NCI-H2196 treated with DMSO at 0.1 percent for 48 hours (cell line): ENCODE measurements at regions not wholly inside any gene's neighbourhood (a gene's known extent, or its start where the extent isn't known, plus 50 kb on each side); places are given as distances from the start of the nearest gene placed in this dataset.
"Not testable (repeated sequence)": the region's sequence is repeated elsewhere in the genome, so short reads cannot be mapped to it uniquely, and the experiment has no call there.

Source experiments
- DNase-seq: peaks from one replicate; lab custom pipeline; 2025; ENCODE audit not compliant: unreplicated experiment; lab: John Stamatoyannopoulos, UW

DNA sequence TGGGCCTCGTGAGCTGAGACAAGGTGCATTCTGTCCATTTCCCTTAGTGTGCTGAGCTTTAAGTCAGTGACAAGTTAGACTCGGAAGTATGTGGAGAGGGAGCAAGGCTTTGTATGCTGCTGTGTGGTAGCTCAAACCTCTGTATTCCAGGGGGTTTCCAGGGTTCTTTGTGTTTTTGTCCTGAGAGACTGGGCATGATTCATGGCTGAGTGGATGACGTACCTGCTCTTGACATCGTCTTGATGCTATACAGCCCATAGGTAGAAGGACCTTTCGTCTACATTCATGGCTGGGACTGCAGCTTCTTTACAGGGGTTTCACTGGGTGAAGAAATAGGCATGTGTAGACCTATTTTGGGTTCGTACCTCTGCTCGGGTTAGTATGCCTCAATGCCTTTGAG, 162.7 kb upstream of the WDR1 start:
- no peak for DNase-seq

DNA sequence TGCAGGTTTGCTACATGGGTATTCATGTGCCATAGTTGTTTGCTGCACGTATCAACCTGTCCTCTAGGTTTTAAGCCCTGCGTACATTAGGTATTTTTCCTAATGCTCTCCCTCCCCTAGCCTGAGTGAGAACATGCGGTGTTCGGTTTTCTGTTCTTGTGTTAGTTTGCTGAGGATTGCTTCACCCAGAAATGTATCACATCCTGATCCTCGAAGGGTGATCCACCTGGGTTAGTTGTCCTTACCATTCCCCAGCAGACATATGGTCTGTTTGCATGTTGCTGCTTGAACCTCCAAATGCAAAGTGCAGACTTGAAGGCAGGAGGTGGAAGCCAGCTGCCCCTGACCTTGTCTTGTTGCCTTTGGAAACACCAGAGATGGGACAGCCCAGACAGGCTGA, 161.5 kb upstream of the WDR1 start:
- DNase-seq, result no peak

DNA sequence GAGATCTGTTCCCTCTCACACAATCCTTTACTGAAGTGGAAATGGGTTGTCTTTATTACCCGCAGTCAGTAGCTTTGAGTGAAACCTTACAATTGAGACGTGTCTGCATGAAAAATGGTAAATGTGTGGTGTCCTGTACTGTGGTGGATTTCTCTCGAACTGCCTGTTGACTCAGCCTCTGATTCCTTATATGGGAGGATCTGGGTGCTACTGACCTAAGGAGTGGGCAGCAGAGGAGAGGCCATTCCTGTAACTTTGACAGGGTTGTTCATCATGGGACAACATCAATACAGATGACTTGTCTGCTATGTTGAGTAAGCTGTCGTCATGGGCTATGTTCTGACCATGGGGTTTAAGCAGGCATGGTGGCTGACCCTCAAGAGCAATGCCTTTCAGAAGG, 159.6 kb upstream of the WDR1 start:
- no peak for DNase-seq

DNA sequence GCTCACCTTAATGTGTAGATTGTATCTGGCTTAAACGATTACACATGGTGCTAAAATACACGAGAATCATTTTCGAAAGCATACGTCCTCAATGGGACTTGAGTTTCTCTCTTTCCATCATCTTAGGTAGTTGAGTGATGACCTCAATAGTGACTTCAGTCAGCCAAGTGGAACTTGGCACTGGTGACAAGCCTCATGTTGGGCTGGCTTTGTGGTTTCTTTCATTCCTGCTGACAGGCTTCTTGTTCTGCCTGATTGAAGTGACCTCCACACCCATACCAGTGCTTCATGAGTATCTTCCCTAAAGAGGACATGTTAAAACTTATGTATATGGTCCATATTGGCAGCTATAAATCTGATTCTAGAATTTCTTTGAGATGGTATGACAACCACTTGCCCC, 159.1 kb upstream of the WDR1 start:
- DNase-seq, result no peak

DNA sequence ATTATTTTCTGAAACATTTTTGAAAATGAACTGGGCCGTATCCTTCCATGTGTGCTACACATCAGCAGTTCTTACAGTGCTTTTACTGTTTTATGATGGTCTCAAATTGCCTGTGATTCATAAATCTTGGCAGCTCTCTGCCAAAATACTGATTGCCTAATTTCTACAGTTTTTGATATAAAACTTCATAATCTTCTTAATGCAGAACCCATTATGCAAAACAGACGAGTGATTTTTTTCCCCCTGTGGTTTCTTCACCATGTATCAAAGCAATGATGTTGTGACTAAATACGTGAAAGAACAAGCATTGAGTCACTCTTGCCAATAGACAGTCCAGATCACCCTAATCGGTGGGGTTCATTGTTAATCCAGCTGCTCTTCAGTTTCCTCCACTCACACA, 156.4 kb upstream of the WDR1 start:
- DNase-seq, result no peak

DNA sequence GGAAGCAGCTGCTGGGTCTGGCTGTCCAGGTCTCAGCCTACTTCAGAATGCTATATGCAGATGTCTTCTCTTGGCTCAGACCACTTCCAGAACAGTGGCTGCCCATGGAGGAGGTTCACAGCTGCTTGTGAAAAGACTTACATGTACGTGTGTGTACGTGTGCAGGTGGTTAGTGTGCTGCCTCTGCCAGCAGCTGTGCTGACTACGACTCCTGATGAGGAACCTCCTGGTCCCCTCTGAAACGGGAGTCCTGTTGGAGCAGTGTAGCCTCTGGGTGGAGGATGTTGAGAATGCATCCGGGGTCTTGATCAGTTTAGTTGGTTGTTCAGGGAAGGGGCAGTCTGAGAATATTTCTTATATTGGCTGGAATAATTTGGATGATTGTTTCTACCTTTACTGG, 155.9 kb upstream of the WDR1 start:
- no peak for DNase-seq

DNA sequence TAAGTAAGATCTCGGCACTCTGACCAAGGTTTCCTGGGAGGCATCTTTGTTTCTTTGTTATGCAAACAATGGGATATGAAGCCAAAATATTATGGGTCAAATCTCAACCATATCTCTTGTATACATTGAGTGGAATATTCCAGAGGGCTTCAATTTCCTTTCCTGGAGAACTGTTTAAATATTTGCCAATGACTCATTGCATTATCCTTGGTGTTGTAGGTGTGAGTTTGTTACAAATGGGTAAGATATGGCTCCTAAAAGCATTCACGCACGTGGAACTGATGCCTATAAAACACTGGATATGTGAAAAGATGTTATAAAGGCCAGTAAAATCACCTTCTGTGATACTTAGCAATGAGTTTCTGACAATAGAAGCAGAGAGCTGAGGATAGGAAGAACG, 150.5 kb upstream of the WDR1 start:
- DNase-seq, result no peak

DNA sequence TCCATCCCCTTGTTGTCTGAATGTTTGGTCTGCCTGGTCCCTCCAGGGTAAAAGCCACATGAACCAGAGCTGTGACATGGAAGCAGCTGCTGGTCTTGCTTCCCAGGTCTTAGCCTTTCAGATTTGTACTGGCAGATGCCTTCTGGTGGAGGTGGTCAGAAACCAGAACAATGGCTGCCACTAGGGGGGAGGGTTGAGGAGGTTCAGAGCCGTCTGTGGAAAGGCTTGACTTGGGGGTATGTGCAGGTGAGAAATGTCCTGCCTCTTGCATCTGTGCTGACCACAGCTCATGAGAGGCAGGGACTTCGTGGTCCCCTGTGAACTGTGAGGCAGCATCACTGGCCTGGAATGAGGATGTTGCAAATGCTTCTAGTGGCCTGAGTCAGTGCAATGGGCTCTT, 144.2 kb upstream of the WDR1 start:
- DNase-seq, result no peak

DNA sequence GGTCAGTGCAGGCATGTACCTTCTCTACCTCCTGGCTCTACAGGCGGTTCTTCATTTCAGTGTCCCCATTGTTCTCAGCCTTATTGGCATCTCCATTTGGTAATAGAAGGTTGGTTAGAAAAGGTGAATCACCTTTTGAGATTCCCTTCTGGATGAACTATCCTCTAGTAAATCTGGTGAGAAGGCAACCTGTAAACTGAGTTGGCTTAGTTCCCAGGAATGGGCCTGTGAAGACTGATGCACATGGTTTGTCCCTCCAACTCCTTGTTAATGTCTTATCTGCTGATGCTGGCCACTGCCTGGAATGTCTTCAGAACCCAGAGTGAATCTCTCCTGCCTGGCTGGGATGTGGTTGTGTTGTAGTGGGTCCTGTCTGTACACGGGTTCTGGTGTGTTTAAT, 143.4 kb upstream of the WDR1 start:
- no peak for DNase-seq

DNA sequence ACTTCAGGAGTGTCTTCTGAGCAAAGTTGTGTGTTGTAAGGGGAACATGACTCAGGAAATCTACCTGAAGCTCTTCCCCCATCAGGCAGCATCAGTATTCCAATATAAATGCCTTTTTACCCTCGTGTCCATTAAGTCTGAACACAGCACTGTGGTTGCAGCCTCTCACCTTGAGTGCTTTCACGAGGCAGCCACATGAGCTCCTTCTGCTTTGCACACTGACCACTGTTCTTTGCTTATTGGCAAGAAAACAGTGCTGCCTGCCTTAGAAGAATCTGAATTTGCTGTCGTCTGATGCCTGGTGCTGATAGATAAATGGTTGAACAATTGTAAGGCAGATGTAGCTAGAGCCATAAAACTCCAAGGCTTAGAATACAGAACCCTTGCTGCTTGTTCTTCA, 139.6 kb upstream of the WDR1 start:
- DNase-seq, result no peak

DNA sequence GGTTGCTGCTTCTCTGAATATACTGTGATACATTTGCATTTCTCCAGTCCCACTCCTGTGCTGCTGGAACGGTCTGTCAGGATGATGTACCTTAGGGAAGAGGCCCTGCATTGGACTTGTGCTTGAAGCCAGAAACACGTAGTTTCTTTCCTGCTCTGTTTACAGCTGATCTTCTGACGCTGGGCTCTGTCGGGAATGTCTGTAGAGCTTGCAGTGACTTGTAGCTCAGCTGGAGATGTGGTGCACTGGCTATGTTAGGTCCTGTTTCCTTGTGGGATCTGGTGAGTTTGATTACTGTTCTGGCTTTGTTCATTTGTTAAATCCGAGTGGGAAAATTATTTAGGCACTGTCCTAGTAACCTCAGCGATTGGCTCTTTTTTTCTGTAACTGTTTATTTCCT, 137.2 kb upstream of the WDR1 start:
- no peak for DNase-seq

DNA sequence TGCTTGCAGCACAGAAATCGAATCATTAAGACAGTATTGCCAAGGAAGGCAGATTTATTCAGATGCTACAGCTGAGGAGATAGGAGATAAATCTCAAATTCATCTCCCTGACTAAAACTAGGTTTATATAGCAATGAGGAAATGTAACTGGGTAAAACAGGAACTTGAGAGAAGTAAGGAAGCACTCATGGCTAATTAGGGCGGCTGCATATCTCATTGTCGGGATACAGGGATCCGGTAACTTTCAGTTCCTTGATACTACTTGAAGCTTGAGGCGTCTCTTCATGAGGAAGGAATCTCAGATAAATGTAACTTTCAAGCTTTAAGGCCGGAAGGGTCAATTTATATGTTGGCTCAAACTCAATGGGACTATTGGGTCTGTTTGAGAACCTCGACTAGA, 129.2 kb upstream of the WDR1 start:
- DNase-seq, result no peak

DNA sequence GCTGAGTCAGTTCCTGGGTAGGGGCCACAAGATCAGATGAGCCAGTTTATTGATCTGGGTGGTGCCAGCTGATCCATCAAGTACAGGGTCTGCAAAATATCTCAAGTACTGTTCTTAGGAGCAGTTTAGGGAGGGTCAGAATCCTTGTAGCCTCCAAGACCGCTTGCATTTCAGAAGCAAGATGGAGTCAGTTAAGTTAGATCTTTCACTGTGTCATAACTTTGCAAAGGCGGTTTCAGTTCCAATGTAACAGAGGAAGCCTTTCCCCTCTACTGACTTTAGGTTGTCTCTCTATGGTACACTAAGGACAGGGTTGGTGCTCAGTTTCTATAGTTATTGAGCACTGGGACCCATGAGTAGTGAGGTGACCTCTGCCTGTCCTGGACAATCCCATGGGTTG, 127.3 kb upstream of the WDR1 start:
- DNase-seq, result no peak

DNA sequence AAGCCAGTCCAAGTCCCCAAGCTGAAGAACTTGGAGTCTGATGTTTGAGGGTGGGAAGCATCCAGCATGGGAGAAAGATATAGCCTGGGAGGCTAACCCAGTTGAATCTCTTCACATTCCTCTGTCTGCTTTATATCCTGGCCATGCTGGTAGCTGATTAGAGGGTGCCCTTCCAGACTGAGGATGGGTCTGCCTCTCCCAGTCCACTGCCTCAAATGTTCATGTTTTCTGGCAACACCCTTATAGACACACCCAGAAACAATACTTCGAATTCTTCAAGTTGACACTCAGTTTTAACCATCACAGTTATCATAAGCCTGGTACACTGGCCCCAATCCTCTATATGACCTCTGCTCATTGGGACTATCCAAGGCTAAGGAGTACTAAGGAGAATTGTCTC, 124.1 kb upstream of the WDR1 start:
- no peak for DNase-seq

DNA sequence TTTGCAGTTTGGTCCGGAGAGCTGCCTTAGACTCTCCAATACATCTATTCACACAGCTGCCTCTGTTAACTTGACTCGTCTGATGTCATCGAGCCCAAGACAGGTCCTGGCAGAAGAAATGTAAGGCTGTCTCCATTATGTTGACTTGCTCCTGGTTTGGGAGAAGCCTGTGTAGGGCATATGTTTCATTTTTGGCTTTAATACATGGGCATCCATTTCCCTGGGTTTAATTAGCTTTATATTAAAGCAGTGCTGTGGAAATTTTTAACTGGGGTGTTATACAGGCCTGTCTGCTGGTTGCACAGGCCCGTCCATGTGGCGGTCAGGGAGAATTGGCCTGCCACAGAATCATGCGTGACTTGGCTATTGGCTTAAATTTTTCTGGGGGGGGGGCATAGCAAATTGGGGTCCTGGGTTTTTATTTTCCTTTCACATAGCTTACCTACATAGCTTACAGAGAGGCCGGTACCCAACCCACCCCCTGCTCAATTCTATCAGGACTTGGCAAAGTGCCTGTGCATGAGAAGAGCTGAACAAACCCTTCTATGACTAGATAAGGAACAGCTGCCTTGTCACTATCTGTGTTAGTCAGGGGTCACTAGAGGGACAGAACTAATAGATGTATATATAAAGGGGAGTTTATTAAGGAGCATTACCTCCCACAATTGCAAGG, 123.5 kb upstream of the WDR1 start:
- no peak for DNase-seq

DNA sequence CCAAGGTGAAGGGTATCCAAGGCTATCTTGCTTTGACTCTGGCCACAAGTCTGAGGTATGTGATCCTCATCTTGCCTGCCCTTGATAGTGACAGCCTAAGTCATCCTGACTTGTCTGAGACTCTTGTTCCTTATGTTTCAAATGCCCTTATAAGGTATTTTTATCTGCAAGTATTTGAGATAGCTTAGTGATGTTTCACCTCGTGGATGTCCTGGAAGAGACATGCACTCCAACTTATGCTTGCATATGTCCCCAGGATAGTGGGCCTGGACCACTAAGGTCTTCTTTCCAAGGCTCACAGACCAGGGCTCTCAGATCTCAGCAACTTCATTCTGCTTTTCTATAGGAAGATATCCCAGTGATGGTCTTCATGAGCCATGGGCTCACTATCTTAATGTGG, 120.5 kb upstream of the WDR1 start:
- DNase-seq, result no peak

DNA sequence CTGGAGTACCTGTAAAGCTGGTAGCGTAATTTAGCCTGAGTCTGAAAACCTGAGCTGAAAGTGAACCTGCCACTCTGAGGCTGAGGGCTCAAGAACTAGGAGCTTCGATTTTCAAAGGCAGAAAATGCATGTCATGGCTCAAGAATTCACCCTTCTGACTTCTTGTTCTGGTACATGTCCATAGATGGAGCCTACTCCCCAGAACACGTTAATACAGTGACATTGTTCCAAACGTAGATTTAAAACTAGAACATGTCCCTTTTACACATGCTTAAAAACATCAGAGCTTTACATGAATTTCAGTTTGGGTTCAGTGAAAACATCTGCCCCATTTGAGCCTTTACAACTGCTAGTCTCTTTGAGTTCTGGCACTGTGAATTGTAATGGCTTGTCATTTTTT, 115.5 kb upstream of the WDR1 start:
- no peak for DNase-seq

DNA sequence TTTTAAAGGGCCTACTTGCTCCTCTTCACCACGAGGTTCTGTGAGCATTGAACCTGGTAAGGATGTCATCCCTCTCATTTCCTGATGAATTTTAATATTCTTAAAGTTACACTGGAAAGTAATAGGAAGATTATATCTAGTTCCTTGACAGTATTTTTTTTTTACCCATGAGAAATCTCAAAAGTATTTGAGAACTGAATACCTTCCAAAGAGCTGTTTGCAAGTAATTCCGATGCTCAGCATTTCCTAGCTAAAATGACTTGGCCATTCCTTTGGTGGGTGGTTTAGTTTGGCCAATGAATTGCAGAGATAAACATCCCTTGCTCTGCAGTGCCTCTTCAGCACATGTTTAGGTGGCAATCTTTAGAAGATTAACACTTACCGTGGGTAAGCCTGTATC, 110.2 kb upstream of the WDR1 start:
- no peak for DNase-seq

DNA sequence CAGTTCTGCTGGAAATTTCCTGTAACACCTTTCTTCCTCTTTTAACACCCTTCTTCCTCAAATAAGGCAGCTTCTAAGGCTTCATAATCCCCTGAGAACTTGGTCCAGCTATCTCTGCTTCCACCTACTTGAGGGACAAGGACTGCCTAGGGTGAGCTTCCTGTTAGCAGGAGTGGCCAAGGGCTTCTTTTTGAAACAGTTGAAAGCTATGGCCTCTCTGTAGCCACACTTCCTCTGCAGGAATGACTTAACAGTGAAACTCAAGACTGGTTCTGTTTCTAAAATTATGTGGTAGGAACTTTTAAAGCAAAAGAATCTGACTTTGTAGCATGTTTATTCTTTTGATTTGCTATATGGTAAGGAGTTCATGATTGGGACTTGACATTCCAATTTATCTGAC, 108.5 kb upstream of the WDR1 start:
- no peak for DNase-seq

DNA sequence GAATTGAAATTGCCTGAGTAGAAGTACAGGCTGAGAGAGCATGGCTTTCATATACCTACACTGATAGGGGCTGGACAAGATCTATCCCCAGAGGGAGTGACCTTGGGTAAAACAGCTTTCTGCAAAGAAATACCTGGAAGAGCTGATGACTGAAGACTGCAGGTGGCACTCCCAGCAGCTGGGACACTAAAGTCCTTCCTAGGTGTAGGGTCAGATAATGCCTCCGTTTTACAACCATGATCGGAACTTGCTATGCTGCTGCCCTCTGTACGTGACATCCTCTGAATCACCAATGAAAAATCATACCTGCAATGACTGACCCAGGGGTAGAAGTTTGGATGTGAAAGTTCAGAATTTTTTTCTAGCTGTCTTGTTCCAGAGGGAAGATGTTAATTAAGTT, 107.2 kb upstream of the WDR1 start:
- no peak for DNase-seq

DNA sequence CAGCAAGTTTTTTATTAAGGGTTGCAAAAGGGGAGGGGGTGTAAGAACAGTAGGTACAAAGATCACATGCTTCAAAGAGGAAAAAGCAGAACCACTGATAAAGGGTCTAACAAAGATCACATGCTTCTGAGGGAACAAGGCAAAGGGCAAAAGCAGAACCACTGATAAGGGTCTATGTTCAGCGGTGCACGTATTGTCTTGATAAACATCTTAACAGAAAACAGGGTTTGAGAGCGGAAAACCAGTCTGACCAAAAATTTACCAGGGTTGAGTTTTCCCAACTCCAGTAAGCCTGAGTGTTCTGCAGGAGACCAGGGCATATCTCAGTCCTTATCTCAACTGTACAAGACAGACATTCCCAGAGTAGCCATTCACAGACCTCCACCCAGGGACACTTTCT, 96.9 kb upstream of the WDR1 start:
- not testable (repeated sequence) for DNase-seq

DNA sequence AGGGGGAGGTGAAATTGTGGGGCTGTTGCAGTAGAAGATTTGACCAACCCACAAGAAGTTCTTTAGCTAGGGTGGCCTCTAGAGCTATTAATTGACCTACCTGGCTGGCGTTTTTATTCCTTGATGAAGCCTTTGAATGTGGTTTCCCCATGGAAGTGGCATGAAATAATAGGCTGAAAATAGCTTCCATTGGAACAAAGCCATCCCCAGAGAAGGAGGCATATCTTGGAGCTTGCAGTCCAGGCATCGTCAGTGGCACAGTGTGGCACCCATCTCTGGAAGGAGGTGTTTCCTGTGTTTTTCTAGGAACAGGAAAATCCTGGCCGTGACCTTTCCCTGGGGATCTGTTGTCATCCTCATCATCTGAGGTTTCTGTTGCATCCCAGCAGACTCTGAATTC, 96.3 kb upstream of the WDR1 start:
- no peak for DNase-seq

DNA sequence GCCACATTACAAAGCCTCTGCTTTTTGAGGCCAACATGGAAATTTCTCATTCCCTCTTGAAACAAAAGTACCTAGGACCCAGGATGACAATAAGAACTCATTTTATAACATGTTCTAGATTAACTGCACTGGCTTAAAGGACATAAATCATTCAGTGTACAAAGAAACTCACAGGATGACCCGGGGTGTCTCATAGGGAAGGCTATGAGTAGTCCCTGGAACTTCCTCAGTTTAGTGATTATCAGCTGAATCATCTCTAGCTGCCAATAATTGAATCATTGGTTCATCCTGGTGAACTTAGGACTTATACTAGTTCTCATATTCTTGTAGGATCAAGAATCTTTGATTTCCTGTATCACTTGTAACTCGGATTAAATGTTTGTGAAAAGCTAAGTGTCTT, 95.8 kb upstream of the WDR1 start:
- no peak for DNase-seq

DNA sequence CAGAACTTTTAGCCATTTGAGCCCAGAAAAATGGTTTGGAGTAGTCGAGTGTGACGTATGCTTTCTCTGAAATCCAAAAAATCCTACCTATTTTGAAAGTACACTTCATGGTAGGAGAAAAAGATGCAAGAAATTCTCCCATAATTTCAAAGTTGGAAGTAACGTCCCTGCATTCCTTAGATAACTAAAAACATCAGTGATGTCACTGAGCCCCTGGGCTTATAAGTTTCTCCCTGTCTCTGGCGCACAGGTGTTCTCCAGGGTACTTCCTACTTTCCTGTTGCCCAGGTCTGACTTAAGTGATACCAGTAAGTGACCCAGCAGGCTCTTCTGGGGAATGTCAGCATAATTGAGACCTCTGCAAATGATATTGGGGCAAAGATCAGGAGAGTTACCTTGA, 90.5 kb upstream of the WDR1 start:
- no peak for DNase-seq
